ENCODE measurements at regions not wholly inside any gene's neighbourhood (a gene's known extent, or its start where the extent isn't known, plus 50 kb on each side); places are given as distances from the start of the nearest gene placed in this dataset.
"Not testable (repeated sequence)": the region's sequence is repeated elsewhere in the genome, so short reads cannot be mapped to it uniquely, and the experiment has no call there.

- CTCF ChIA-PET; H3K4me3 Mint-ChIP-seq; H3K4me1 Mint-ChIP-seq; H3K27me3 Mint-ChIP-seq; H3K36me3 Mint-ChIP-seq (ENCODE audit: low read depth); DNase-seq; H3K27ac Mint-ChIP-seq; H3K9me3 Mint-ChIP-seq; POLR2A ChIA-PET: not testable (repeated sequence)
These were observed 107.8 kb downstream of the FAM72C start for GRCh38 chr1:143863901-143864520.

GRCh38 chr1:143862722-143863121, 109.1 kb downstream of the FAM72C start:
- H3K9me3 Mint-ChIP-seq; H3K36me3 Mint-ChIP-seq (ENCODE audit: low read depth); H3K27me3 Mint-ChIP-seq; POLR2A ChIA-PET; H3K4me3 Mint-ChIP-seq; CTCF ChIA-PET; DNase-seq; H3K4me1 Mint-ChIP-seq; H3K27ac Mint-ChIP-seq: not testable (repeated sequence)

GRCh38 chr1:143861306-143861705, 110.5 kb downstream of the FAM72C start:
- POLR2A ChIA-PET; CTCF ChIA-PET; H3K27ac Mint-ChIP-seq; H3K36me3 Mint-ChIP-seq (ENCODE audit: low read depth); H3K27me3 Mint-ChIP-seq; DNase-seq; H3K4me3 Mint-ChIP-seq; H3K9me3 Mint-ChIP-seq; H3K4me1 Mint-ChIP-seq: not testable (repeated sequence)

- H3K36me3 Mint-ChIP-seq (ENCODE audit: low read depth); CTCF ChIA-PET; H3K27ac Mint-ChIP-seq; H3K27me3 Mint-ChIP-seq; H3K4me1 Mint-ChIP-seq; POLR2A ChIA-PET; H3K4me3 Mint-ChIP-seq; H3K9me3 Mint-ChIP-seq; DNase-seq: not testable (repeated sequence)
These were observed 115.9 kb downstream of the FAM72C start for GRCh38 chr1:143855867-143856266.

GRCh38 chr1:143854069-143854468, 117.7 kb downstream of the FAM72C start:
- H3K9me3 Mint-ChIP-seq; DNase-seq; H3K36me3 Mint-ChIP-seq (ENCODE audit: low read depth); H3K27ac Mint-ChIP-seq; H3K4me1 Mint-ChIP-seq; POLR2A ChIA-PET; H3K4me3 Mint-ChIP-seq; H3K27me3 Mint-ChIP-seq; CTCF ChIA-PET: not testable (repeated sequence)

GRCh38 chr1:143850637-143851036, 121.1 kb downstream of the FAM72C start:
- H3K36me3 Mint-ChIP-seq (ENCODE audit: low read depth); H3K27ac Mint-ChIP-seq; H3K27me3 Mint-ChIP-seq; H3K4me1 Mint-ChIP-seq; DNase-seq; CTCF ChIA-PET; H3K4me3 Mint-ChIP-seq; H3K9me3 Mint-ChIP-seq; POLR2A ChIA-PET: not testable (repeated sequence)

- H3K4me1 Mint-ChIP-seq; H3K4me3 Mint-ChIP-seq; H3K9me3 Mint-ChIP-seq; POLR2A ChIA-PET; H3K36me3 Mint-ChIP-seq (ENCODE audit: low read depth); H3K27ac Mint-ChIP-seq; DNase-seq; H3K27me3 Mint-ChIP-seq; CTCF ChIA-PET: not testable (repeated sequence)
These were observed 122.9 kb downstream of the FAM72C start for GRCh38 chr1:143848859-143849258.

GRCh38 chr1:143845193-143845592, 126.6 kb downstream of the FAM72C start:
- H3K9me3 Mint-ChIP-seq; CTCF ChIA-PET; H3K4me3 Mint-ChIP-seq; H3K4me1 Mint-ChIP-seq; POLR2A ChIA-PET; H3K27ac Mint-ChIP-seq; H3K27me3 Mint-ChIP-seq; DNase-seq; H3K36me3 Mint-ChIP-seq (ENCODE audit: low read depth): not testable (repeated sequence)

- CTCF ChIA-PET = not testable (repeated sequence)
These were observed 129.7 kb downstream of the FAM72C start for GRCh38 chr1:143842058-143842457.

GRCh38 chr1:143839182-143839581, 132.6 kb downstream of the FAM72C start:
- H3K4me3 Mint-ChIP-seq; H3K36me3 Mint-ChIP-seq (ENCODE audit: low read depth); H3K27ac Mint-ChIP-seq; DNase-seq; H3K4me1 Mint-ChIP-seq; CTCF ChIA-PET; POLR2A ChIA-PET; H3K9me3 Mint-ChIP-seq: not testable (repeated sequence)
- peaks cover 19% of the 10 kb centered on the region for H3K27me3 Mint-ChIP-seq

More at GRCh38 chr1:143842058-143842457, 129.7 kb downstream of the FAM72C start:
- H3K4me3 Mint-ChIP-seq; H3K9me3 Mint-ChIP-seq; H3K4me1 Mint-ChIP-seq; POLR2A ChIA-PET; H3K36me3 Mint-ChIP-seq (ENCODE audit: low read depth); DNase-seq; H3K27ac Mint-ChIP-seq: not testable (repeated sequence)
- peaks cover 17% of the 10 kb centered on the region for H3K27me3 Mint-ChIP-seq

GRCh38 chr1:143838598-143838929, 133.2 kb downstream of the FAM72C start:
- H3K4me1 Mint-ChIP-seq; POLR2A ChIA-PET; H3K27ac Mint-ChIP-seq; DNase-seq; H3K9me3 Mint-ChIP-seq; H3K36me3 Mint-ChIP-seq (ENCODE audit: low read depth); CTCF ChIA-PET; H3K4me3 Mint-ChIP-seq: not testable (repeated sequence)
- peaks cover 19% of the 10 kb centered on the region for H3K27me3 Mint-ChIP-seq

GRCh38 chr1:143837924-143838597, 133.7 kb downstream of the FAM72C start:
- H3K36me3 Mint-ChIP-seq (ENCODE audit: low read depth); POLR2A ChIA-PET; H3K9me3 Mint-ChIP-seq; CTCF ChIA-PET; H3K27ac Mint-ChIP-seq; H3K4me1 Mint-ChIP-seq; H3K4me3 Mint-ChIP-seq; DNase-seq: not testable (repeated sequence)
- H3K27me3 Mint-ChIP-seq = peaks cover 19% of the 10 kb centered on the region

GRCh38 chr1:143833376-143833775, 138.4 kb downstream of the FAM72C start:
- H3K27ac Mint-ChIP-seq; H3K9me3 Mint-ChIP-seq; H3K4me3 Mint-ChIP-seq; H3K27me3 Mint-ChIP-seq; DNase-seq; H3K4me1 Mint-ChIP-seq; POLR2A ChIA-PET; CTCF ChIA-PET; H3K36me3 Mint-ChIP-seq (ENCODE audit: low read depth): not testable (repeated sequence)

GRCh38 chr1:143832379-143832716, 139.4 kb downstream of the FAM72C start:
- CTCF ChIA-PET; H3K36me3 Mint-ChIP-seq (ENCODE audit: low read depth); H3K9me3 Mint-ChIP-seq; H3K4me3 Mint-ChIP-seq; H3K4me1 Mint-ChIP-seq; H3K27ac Mint-ChIP-seq; DNase-seq; H3K27me3 Mint-ChIP-seq; POLR2A ChIA-PET: not testable (repeated sequence)

All from activated CD4-positive, alpha-beta T cell treated with anti-CD3 and anti-CD28 coated beads, Interleukin-2, amount 10 ng/mL, durations not matched to agents 7 days and 5 days (primary cell).